Body of pancreas (tissue), 4 donors: ENCODE measurements at regions not wholly inside any gene's neighbourhood (a gene's known extent, or its start where the extent isn't known, plus 50 kb on each side); places are given as distances from the start of the nearest gene placed in this dataset.

Experiments
- CTCF ChIP-seq, 7 experiments: fragments of 450-650 bp in 4 of 7; fragments of 200-600 bp in 3 of 7; sonication (generic) in 3 of 7; IDR thresholded peaks; one replicate each; pipeline ENCODE4 v1.5.1; 2016 to 2019; ENCODE audit warnings: antibody characterized with exemption in 7 of 7
- POLR2A ChIP-seq, 3 donors: fragments of 450-650 bp; IDR thresholded peaks; one replicate each; pipeline ENCODE4 v1.6.1; 2016; ENCODE audit warnings: antibody characterized with exemption in 3 of 3, mild to moderate bottlenecking in 2 of 3

GRCh38 chr5:142521706-142522105 is 164.2 kb downstream of the FGF1 start:
- TF ChIP-seq CTCF (IDR thresholded peaks at IDR 0.05) (no peak), POLR2A (IDR thresholded peaks at IDR 0.05) (no peak)
